Activated CD8-positive, alpha-beta T cell treated with anti-CD3 and anti-CD28 coated beads for 36 hours (primary cell): ENCODE measurements at regions not wholly inside any gene's neighbourhood (a gene's known extent, or its start where the extent isn't known, plus 50 kb on each side); places are given as distances from the start of the nearest gene placed in this dataset.

Experiments used
- ATAC-seq: fragments of 200-7000 bp; cut with Tn5 transposase; one replicate; pipeline ENCODE4 v1.10.0; 2021; ENCODE audit warnings: mild to moderate bottlenecking, moderate library complexity
- CTCF ChIA-PET: fragments of 350-600 bp; sonication (Branson Sonifier 250); formaldehyde crosslinking; loops from one replicate; lab custom pipeline; 2021; ENCODE audit warnings: antibody characterized with exemption; lab: Charles Lee
- POLR2A ChIA-PET: fragments of 350-600 bp; sonication (Branson Sonifier 250); formaldehyde crosslinking; loops from one replicate; lab custom pipeline; 2021; ENCODE audit warnings: antibody characterized with exemption; lab: Charles Lee
- DNase-seq: peaks from one replicate; pipeline ENCODE4 v3.0.0-alpha.2; 2020
- H3K27ac Mint-ChIP-seq: one replicate; pipeline ENCODE4 v1.8.0; 2021; ENCODE audit warnings: mild to moderate bottlenecking, mixed read lengths
- H3K27me3 Mint-ChIP-seq: one replicate; pipeline ENCODE4 v1.8.0; 2021; ENCODE audit warnings: mixed read lengths
- H3K36me3 Mint-ChIP-seq: one replicate; pipeline ENCODE4 v1.8.0; 2021; ENCODE audit warnings: low read depth, mixed read lengths
- H3K4me1 Mint-ChIP-seq: one replicate; pipeline ENCODE4 v1.8.0; 2021; ENCODE audit warnings: low read depth, mixed read lengths
- H3K4me3 Mint-ChIP-seq: one replicate; pipeline ENCODE4 v1.8.0; 2021; ENCODE audit warnings: mild to moderate bottlenecking, moderate library complexity, mixed read lengths
- H3K9me3 Mint-ChIP-seq: one replicate; pipeline ENCODE4 v1.8.0; 2021; ENCODE audit warnings: mixed read lengths
- intact Hi-C: fragments of 100-400 bp; cut with micrococcal nuclease; formaldehyde crosslinking; loops from one replicate; pipeline ENCODE4 v1.10.0; 2022
- TF ChIP-seq, protein P1 (sequence below): fragments of 200-600 bp; IDR thresholded peaks from one replicate; pipeline ENCODE4 v1.8.0; 2022; ENCODE audit warnings: antibody characterized with exemption, mild to moderate bottlenecking

DNA sequence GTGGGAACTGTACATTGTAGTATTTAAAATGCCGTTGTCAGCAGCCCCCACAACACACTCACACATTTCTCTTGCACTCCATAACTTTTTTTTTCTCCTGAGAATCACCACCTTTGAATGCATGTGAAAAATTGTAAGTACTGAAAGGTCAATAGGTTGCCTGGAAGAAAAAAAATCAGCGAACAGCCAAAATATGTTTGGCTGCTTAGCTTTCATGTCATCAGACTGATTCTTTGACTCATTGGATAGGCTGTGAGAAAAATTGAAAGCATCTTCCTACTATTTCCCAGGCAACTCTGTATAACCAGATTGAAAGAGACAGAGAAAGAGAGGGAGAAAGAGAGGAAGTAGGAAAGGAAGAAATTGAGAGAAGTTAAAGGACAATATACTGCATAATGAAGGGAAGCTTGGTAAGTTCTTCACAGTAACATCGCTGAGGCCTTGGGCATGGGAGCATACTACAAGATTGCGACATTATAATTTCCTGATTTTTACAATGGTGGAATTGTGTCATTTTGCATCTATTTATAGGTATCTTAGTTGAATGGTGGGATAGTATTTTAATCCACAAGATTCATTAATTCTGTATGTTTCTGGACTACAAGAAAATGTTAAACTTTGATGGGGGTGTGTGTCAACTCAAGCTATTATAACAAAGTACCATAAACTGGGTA, 249.3 kb upstream of the KCND2 start:
- Mint-ChIP-seq H3K27me3 (no peaks in the 10 kb centered on the region), H3K36me3 (no peaks in the 10 kb centered on the region), H3K9me3 (peaks cover 1% of the 10 kb centered on the region), H3K4me1 (no peaks in the 10 kb centered on the region), H3K4me3 (no peak overlapping the region), H3K27ac (no peak overlapping the region)
- ATAC-seq: no peak
- DNase-seq: no peak
- TF ChIP-seq, protein P1, sequence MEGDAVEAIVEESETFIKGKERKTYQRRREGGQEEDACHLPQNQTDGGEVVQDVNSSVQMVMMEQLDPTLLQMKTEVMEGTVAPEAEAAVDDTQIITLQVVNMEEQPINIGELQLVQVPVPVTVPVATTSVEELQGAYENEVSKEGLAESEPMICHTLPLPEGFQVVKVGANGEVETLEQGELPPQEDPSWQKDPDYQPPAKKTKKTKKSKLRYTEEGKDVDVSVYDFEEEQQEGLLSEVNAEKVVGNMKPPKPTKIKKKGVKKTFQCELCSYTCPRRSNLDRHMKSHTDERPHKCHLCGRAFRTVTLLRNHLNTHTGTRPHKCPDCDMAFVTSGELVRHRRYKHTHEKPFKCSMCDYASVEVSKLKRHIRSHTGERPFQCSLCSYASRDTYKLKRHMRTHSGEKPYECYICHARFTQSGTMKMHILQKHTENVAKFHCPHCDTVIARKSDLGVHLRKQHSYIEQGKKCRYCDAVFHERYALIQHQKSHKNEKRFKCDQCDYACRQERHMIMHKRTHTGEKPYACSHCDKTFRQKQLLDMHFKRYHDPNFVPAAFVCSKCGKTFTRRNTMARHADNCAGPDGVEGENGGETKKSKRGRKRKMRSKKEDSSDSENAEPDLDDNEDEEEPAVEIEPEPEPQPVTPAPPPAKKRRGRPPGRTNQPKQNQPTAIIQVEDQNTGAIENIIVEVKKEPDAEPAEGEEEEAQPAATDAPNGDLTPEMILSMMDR: no peak
- POLR2A ChIA-PET: no interaction called here
- CTCF ChIA-PET: no interaction called here
- intact Hi-C loops: no loop called here

DNA sequence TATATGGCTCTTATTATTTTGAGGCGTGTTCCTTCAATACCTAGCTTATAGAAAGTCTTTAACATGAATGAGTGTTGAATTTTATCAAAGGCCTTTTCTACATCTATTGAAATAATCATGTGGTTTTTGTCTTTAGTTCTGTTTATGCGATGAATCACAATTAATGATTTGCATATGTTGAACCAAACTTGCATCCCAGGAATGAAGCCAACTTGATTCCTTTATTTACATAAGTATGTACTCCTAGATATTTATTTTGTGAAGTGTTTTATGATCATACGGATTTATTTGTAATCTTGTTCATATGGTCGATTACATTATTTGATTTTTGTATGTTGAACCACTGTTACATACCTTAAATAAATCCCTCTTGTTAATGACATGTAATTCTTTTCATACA, 244.3 kb upstream of the KCND2 start:
- H3K27ac Mint-ChIP-seq: no peak overlapping the region
- TF ChIP-seq, protein P1: no peak
- no peaks in the 10 kb centered on the region for H3K9me3 Mint-ChIP-seq
- H3K4me3 Mint-ChIP-seq: no peak overlapping the region
- no peaks in the 10 kb centered on the region for H3K27me3 Mint-ChIP-seq
- ChIA-PET CTCF (no interaction called here), POLR2A (no interaction called here)
- DNase-seq: no peak
- intact Hi-C loops: no loop called here
- no peaks in the 10 kb centered on the region for H3K4me1 Mint-ChIP-seq
- H3K36me3 Mint-ChIP-seq: no peaks in the 10 kb centered on the region
- no peak for ATAC-seq

DNA sequence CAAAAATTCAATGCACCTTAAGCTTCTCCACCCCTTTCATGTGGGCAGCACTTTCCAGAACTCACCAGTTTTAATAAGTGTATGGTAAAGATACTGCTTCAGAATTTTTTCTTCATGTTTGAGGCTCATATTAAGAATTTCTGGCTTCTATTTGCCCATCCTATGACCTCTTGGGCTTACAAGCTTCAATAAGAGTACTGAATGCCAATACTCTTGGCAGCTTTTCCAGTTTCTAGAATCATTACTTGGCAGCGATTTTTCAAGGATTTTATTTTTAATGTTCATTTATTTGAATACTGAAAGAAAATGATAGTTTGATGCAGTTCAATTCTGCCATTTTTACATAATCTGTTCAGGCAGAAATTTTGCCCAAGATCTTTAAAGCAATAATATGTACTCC, 242.1 kb upstream of the KCND2 start:
- intact Hi-C loops: no loop called here
- POLR2A ChIA-PET: no interaction called here
- Mint-ChIP-seq H3K9me3 (peaks cover 2% of the 10 kb centered on the region), H3K27ac (no peak overlapping the region), H3K4me1 (no peaks in the 10 kb centered on the region), H3K36me3 (no peaks in the 10 kb centered on the region), H3K4me3 (no peak overlapping the region), H3K27me3 (no peaks in the 10 kb centered on the region)
- ATAC-seq (no peak), DNase-seq (no peak)
- CTCF ChIA-PET: no interaction called here
- TF ChIP-seq, protein P1: no peak

DNA sequence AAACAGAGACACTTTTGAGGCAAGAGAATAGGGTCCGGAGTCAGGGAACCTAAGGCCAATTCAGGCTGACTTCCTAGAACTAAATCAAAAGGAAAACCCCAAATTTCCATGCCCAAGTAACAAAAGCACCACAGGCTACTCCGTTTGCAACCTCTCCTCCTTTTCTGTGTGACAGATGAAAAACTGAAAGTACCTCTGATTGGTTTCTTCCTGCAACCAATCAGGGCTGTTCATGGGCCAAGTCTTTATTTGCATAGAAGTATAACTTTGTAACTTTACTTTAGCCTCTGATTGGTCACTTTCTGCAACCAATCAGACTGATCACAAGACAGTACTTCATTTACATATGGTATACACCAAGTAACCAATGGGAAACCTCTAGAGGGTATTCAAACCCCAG, 239.9 kb upstream of the KCND2 start:
- H3K4me1 Mint-ChIP-seq: no peaks in the 10 kb centered on the region
- no peak for DNase-seq
- H3K36me3 Mint-ChIP-seq: no peaks in the 10 kb centered on the region
- H3K9me3 Mint-ChIP-seq: peaks cover 7% of the 10 kb centered on the region
- TF ChIP-seq, protein P1: no peak
- intact Hi-C loops: no loop called here
- no peaks in the 10 kb centered on the region for H3K27me3 Mint-ChIP-seq
- POLR2A ChIA-PET: no interaction called here
- no peak overlapping the region for H3K4me3 Mint-ChIP-seq
- no peak for ATAC-seq
- H3K27ac Mint-ChIP-seq: no peak overlapping the region
- CTCF ChIA-PET: no interaction called here

DNA sequence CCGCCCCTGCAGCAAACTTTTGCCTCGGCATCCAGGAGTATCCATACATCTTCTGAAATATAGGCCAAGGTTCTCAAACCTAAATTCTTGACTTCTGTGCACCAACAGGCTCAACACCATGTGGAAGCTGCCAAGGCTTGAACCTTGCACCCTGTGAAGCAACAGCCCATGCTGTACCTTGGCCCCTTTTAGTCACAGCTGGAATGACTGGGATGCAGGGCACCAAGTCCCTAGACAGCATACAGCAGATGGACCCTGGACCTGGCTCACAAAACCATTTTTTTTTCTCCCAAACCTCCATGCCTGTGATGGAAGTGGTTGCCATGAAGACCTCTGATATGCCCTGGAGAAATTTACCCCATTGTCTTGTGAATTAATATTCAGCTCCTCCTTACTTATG, 233.8 kb upstream of the KCND2 start:
- Mint-ChIP-seq H3K27ac (no peak overlapping the region), H3K36me3 (no peaks in the 10 kb centered on the region), H3K4me3 (no peak overlapping the region), H3K9me3 (peaks cover 9% of the 10 kb centered on the region), H3K27me3 (no peaks in the 10 kb centered on the region), H3K4me1 (no peaks in the 10 kb centered on the region)
- ChIA-PET CTCF (no interaction called here), POLR2A (no interaction called here)
- DNase-seq (no peak), ATAC-seq (no peak)
- intact Hi-C loops: no loop called here
- TF ChIP-seq, protein P1: no peak
